Liver (tissue), 8 donors: ENCODE measurements at regions not wholly inside any gene's neighbourhood (a gene's known extent, or its start where the extent isn't known, plus 50 kb on each side); places are given as distances from the start of the nearest gene placed in this dataset.
"Not testable (repeated sequence)": the region's sequence is repeated elsewhere in the genome, so short reads cannot be mapped to it uniquely, and the experiment has no call there.

Experiments used
- DNase-seq: peaks from one replicate; pipeline ENCODE4 v3.0.0-alpha.2; 2017; ENCODE audit warnings: low spot score
- H3K27ac ChIP-seq, 2 donors: one replicate each; pipeline ENCODE4 v1.7.0; 2013; ENCODE audit warnings: inconsistent platforms in 2 of 2, low read length in 2 of 2, control low read depth in 1 of 2, low read depth in 1 of 2, mild to moderate bottlenecking in 1 of 2
- H3K27me3 ChIP-seq, 4 donors: one replicate each; pipeline versions ENCODE4 v1.6.1 to v1.7.0; 2013; ENCODE audit warnings: low read length in 3 of 4, inconsistent platforms in 1 of 4, mild to moderate bottlenecking in 1 of 4, moderate library complexity in 1 of 4; ENCODE audit not compliant: control insufficient read depth in 4 of 4, insufficient read depth in 4 of 4
- H3K36me3 ChIP-seq, 4 donors: one replicate each; pipeline versions ENCODE4 v1.6.1 to v1.7.0; 2013; ENCODE audit warnings: low read length in 3 of 4, mild to moderate bottlenecking in 3 of 4, low read depth in 1 of 4, moderate library complexity in 1 of 4; ENCODE audit not compliant: control insufficient read depth in 4 of 4, insufficient read depth in 3 of 4
- H3K4me1 ChIP-seq, 4 donors: one replicate each; pipeline versions ENCODE4 v1.6.1 to v1.7.0; 2013; ENCODE audit warnings: low read length in 3 of 4, mild to moderate bottlenecking in 3 of 4, moderate library complexity in 1 of 4; ENCODE audit not compliant: control insufficient read depth in 4 of 4, insufficient read depth in 4 of 4
- H3K4me3 ChIP-seq, 3 donors: one replicate each; pipeline versions ENCODE4 v1.6.1 to v1.7.0; 2013; ENCODE audit warnings: low read length in 3 of 3, control low read depth in 1 of 3, low read depth in 1 of 3, mild to moderate bottlenecking in 1 of 3
- H3K9ac ChIP-seq, 2 donors: one replicate each; pipeline ENCODE4 v1.7.0; 2013; ENCODE audit warnings: low read length in 2 of 2, mild to moderate bottlenecking in 2 of 2, moderate library complexity in 2 of 2, control low read depth in 1 of 2, low read depth in 1 of 2
- H3K9me3 ChIP-seq, 4 donors: one replicate each; pipeline versions ENCODE4 v1.6.1 to v1.7.0; 2013; ENCODE audit warnings: low read length in 3 of 4; ENCODE audit not compliant: control insufficient read depth in 4 of 4
- EGR1 ChIP-seq, 2 donors: IDR thresholded peaks; 2 replicates each; pipeline ENCODE4 v1.6.1; 2016 to 2018; ENCODE audit warnings: antibody characterized with exemption in 2 of 2, low read depth in 2 of 2
- FOXA2 ChIP-seq: IDR thresholded peaks from 2 replicates; pipeline ENCODE4 v1.6.1; 2016; ENCODE audit warnings: antibody characterized with exemption
- GABPA ChIP-seq, 2 donors: IDR thresholded peaks in 1 of 2; conservative IDR thresholded peaks in 1 of 2; 2 replicates each; pipeline ENCODE4 v1.6.1; 2016; ENCODE audit warnings: antibody characterized with exemption in 2 of 2, mild to moderate bottlenecking in 1 of 2, moderate library complexity in 1 of 2
- HNF4A ChIP-seq, 2 donors: conservative IDR thresholded peaks; 2 replicates each; pipeline ENCODE4 v1.6.1; 2016; ENCODE audit warnings: antibody characterized with exemption in 2 of 2, mild to moderate bottlenecking in 2 of 2
- HNF4G ChIP-seq: IDR thresholded peaks from 2 replicates; pipeline ENCODE4 v1.6.1; 2016; ENCODE audit warnings: antibody characterized with exemption
- JUND ChIP-seq, 2 donors: IDR thresholded peaks; 2 replicates each; pipeline ENCODE4 v1.6.1; 2016; ENCODE audit warnings: antibody characterized with exemption in 2 of 2
- NR2F2 ChIP-seq: IDR thresholded peaks from 2 replicates; pipeline ENCODE4 v1.6.1; 2016; ENCODE audit warnings: antibody characterized with exemption
- RAD21 ChIP-seq, 2 donors: IDR thresholded peaks; 2 replicates each; pipeline ENCODE4 v1.6.1; 2016; ENCODE audit warnings: antibody characterized with exemption in 2 of 2, mild to moderate bottlenecking in 2 of 2
- RXRA ChIP-seq, 2 donors: IDR thresholded peaks; 2 replicates each; pipeline ENCODE4 v1.6.1; 2017 to 2018; ENCODE audit warnings: antibody characterized with exemption in 2 of 2, mild to moderate bottlenecking in 1 of 2
- SP1 ChIP-seq: IDR thresholded peaks from 2 replicates; pipeline ENCODE4 v1.6.1; 2018; ENCODE audit warnings: antibody characterized with exemption, mild to moderate bottlenecking
- TAF1 ChIP-seq: conservative IDR thresholded peaks from 2 replicates; pipeline ENCODE4 v1.6.1; 2016; ENCODE audit warnings: antibody characterized with exemption, mild to moderate bottlenecking
- YY1 ChIP-seq: IDR thresholded peaks from 2 replicates; pipeline ENCODE4 v1.6.1; 2016; ENCODE audit warnings: antibody characterized with exemption, mild to moderate bottlenecking
- WGBS: extraction: QIAGEN DNeasy Blood & Tissue Kit; methylation state at CpG from one replicate; pipeline ENCODE4 v1.1.7; 2013; 5-methylcytosine and 5-hydroxymethylcytosine counted together
- TF ChIP-seq, protein P1 (sequence below): fragments of 150-350 bp; IDR thresholded peaks from 2 replicates; pipeline ENCODE4 v1.5.1; 2017; ENCODE audit warnings: improper control_type of control experiment, low read depth, low read length; ENCODE audit not compliant: missing input control
- TF ChIP-seq, protein P2 (sequence below): IDR thresholded peaks from 2 replicates; pipeline ENCODE4 v1.6.1; 2016; ENCODE audit warnings: antibody characterized with exemption, mild to moderate bottlenecking
- TF ChIP-seq, protein P3 (sequence below): IDR thresholded peaks from 2 replicates; pipeline ENCODE4 v1.6.1; 2016; ENCODE audit warnings: antibody characterized with exemption
- donor health status: healthy.
- donor health status: healthy.
- donor health status: healthy.
- donor health status: healthy.
- donor health status: healthy.

DNA sequence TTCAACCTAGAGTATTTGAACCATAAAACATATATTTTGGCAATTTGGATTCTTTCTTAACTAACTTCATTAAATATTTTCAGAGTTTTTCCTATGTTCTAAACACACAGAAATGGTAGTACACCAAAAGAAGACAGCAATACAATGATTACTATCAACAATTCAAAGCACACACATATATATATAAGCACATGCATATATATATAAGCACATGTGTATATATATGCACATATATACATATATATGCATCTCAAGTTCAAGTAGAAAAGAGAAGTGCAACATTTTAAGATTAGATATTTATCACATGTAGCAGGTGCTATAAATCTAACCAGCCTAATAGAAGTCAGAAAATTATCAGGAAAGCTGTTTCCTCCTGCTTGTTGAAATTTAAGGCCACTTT is 320.9 kb upstream of the FSIP2 start:
- H3K27ac ChIP-seq, result no peak overlapping the region
- H3K4me3 ChIP-seq, result no peak overlapping the region
- no peaks in the 10 kb centered on the region for H3K36me3 ChIP-seq
- no peak overlapping the region for H3K9ac ChIP-seq
- DNase-seq, result no peak
- no peaks in the 10 kb centered on the region for H3K4me1 ChIP-seq
- H3K9me3 ChIP-seq, result no peaks in the 10 kb centered on the region
- TF ChIP-seq FOXA2 (no peak), RAD21 (IDR thresholded peaks at IDR 0.05) (no peak), YY1 (no peak), JUND (IDR thresholded peaks at IDR 0.05) (no peak), RXRA (IDR thresholded peaks at IDR 0.05) (no peak), HNF4A (conservative IDR thresholded peaks at IDR 0.05) (no peak), HNF4G (no peak)
- TF ChIP-seq, protein P1, sequence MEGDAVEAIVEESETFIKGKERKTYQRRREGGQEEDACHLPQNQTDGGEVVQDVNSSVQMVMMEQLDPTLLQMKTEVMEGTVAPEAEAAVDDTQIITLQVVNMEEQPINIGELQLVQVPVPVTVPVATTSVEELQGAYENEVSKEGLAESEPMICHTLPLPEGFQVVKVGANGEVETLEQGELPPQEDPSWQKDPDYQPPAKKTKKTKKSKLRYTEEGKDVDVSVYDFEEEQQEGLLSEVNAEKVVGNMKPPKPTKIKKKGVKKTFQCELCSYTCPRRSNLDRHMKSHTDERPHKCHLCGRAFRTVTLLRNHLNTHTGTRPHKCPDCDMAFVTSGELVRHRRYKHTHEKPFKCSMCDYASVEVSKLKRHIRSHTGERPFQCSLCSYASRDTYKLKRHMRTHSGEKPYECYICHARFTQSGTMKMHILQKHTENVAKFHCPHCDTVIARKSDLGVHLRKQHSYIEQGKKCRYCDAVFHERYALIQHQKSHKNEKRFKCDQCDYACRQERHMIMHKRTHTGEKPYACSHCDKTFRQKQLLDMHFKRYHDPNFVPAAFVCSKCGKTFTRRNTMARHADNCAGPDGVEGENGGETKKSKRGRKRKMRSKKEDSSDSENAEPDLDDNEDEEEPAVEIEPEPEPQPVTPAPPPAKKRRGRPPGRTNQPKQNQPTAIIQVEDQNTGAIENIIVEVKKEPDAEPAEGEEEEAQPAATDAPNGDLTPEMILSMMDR, result no peak
- no peaks in the 10 kb centered on the region for H3K27me3 ChIP-seq

DNA sequence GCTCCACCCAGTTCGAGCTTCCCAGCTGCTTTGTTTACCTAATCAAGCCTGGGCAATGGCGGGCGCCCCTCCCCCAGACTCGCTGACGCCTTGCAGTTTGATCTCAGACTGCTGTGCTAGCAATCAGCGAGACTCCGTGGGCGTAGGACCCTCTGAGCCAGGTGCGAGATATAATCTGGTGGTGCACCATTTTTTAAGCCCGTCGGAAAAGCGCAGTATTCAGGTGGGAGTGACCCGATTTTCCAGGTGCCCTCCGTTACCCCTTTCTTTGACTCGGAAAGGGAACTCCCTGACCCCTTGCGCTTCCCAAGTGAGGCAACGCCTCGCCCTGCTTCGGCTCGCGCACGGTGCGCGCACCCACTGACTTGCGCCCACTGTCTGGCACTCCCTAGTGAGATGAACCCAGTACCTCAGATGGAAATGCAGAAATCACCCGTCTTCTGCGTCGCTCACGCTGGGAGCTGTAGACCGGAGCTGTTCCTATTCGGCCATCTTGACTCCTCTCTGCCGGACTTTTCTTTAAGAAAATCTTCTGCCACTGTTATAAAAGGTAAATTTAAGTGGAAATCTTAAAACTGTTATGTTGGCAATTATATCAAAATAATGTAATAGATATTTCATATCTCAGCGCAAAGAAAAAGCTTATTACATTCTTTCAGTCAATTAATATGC is 313.5 kb upstream of the FSIP2 start:
- not testable (repeated sequence) for H3K36me3 ChIP-seq, H3K9ac ChIP-seq, H3K27me3 ChIP-seq, H3K4me3 ChIP-seq, DNase-seq, H3K9me3 ChIP-seq, H3K4me1 ChIP-seq, H3K27ac ChIP-seq
- WGBS, result 70% methylated on average over 33 of the region's 33 CpGs

DNA sequence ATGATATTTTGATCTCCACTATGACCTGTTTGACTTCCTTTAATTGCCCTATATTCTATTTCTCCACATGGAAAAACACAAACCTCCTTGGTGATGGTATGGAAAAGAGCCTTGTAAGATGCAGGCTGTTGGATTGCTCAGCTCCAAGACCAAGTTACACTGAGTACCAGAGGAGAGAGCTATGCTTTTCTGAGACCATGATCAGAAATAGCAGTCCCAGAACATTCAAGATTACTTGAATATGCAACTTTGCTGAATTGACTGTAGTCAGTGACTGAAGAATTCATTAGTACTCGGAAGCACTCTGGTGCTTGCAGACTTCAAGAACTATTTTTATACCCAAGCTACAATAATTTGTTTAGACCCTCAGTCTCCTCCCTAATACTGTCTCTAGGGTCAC is 310.6 kb upstream of the FSIP2 start:
- H3K9me3 ChIP-seq, result no peaks in the 10 kb centered on the region
- no peak overlapping the region for H3K9ac ChIP-seq
- H3K27ac ChIP-seq, result no peak overlapping the region
- DNase-seq, result no peak
- WGBS, result 43% methylated on average over 1 of the region's 1 CpG
- H3K4me1 ChIP-seq, result no peaks in the 10 kb centered on the region
- no peaks in the 10 kb centered on the region for H3K27me3 ChIP-seq
- no peak for TF ChIP-seq RXRA (IDR thresholded peaks at IDR 0.05)
- TF ChIP-seq TAF1, result no peak
- no peak for TF ChIP-seq YY1
- no peaks in the 10 kb centered on the region for H3K36me3 ChIP-seq
- H3K4me3 ChIP-seq, result no peak overlapping the region

DNA sequence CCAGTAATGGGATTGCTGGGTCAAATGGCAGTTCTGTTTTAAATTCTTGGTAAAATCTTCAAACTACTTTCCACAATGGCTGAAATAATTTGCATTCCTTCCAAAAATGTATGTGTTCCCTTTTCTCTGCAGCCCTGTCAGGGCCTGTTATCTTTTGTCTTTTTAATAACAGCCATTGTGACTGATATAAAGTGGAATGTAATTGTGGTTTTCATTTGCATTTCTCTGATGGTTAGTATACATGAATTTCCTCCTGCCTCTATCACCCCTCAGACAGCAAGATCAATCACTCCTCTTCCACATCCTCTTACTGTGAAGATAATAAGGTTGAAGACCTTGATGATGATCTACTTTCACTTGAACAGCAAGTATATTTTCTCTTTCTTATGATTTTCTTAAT is 304.8 kb upstream of the FSIP2 start:
- no peaks in the 10 kb centered on the region for H3K4me1 ChIP-seq
- H3K9me3 ChIP-seq, result no peaks in the 10 kb centered on the region
- H3K27ac ChIP-seq, result no peak overlapping the region
- no peaks in the 10 kb centered on the region for H3K27me3 ChIP-seq
- H3K4me3 ChIP-seq, result no peak overlapping the region
- H3K36me3 ChIP-seq, result no peaks in the 10 kb centered on the region
- no peak for DNase-seq
- H3K9ac ChIP-seq, result no peak overlapping the region
- TF ChIP-seq, protein P2, sequence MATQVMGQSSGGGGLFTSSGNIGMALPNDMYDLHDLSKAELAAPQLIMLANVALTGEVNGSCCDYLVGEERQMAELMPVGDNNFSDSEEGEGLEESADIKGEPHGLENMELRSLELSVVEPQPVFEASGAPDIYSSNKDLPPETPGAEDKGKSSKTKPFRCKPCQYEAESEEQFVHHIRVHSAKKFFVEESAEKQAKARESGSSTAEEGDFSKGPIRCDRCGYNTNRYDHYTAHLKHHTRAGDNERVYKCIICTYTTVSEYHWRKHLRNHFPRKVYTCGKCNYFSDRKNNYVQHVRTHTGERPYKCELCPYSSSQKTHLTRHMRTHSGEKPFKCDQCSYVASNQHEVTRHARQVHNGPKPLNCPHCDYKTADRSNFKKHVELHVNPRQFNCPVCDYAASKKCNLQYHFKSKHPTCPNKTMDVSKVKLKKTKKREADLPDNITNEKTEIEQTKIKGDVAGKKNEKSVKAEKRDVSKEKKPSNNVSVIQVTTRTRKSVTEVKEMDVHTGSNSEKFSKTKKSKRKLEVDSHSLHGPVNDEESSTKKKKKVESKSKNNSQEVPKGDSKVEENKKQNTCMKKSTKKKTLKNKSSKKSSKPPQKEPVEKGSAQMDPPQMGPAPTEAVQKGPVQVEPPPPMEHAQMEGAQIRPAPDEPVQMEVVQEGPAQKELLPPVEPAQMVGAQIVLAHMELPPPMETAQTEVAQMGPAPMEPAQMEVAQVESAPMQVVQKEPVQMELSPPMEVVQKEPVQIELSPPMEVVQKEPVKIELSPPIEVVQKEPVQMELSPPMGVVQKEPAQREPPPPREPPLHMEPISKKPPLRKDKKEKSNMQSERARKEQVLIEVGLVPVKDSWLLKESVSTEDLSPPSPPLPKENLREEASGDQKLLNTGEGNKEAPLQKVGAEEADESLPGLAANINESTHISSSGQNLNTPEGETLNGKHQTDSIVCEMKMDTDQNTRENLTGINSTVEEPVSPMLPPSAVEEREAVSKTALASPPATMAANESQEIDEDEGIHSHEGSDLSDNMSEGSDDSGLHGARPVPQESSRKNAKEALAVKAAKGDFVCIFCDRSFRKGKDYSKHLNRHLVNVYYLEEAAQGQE, result no peak
- TF ChIP-seq, protein P3, sequence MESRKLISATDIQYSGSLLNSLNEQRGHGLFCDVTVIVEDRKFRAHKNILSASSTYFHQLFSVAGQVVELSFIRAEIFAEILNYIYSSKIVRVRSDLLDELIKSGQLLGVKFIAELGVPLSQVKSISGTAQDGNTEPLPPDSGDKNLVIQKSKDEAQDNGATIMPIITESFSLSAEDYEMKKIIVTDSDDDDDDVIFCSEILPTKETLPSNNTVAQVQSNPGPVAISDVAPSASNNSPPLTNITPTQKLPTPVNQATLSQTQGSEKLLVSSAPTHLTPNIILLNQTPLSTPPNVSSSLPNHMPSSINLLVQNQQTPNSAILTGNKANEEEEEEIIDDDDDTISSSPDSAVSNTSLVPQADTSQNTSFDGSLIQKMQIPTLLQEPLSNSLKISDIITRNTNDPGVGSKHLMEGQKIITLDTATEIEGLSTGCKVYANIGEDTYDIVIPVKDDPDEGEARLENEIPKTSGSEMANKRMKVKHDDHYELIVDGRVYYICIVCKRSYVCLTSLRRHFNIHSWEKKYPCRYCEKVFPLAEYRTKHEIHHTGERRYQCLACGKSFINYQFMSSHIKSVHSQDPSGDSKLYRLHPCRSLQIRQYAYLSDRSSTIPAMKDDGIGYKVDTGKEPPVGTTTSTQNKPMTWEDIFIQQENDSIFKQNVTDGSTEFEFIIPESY, result no peak
- TF ChIP-seq, protein P1, result no peak
- TF ChIP-seq NR2F2 (no peak), SP1 (no peak), HNF4A (conservative IDR thresholded peaks at IDR 0.05) (no peak), EGR1 (IDR thresholded peaks at IDR 0.05; ENCODE audit: low read depth in 2 of 2) (no peak), GABPA (IDR thresholded peaks at IDR 0.05 in 1 of 2, conservative IDR thresholded peaks at IDR 0.05 in 1 of 2) (no peak), HNF4G (no peak)
